Suppressor macrophage treated with lipopolysaccharide for 1 hour (primary cell): ENCODE measurements at regions not wholly inside any gene's neighbourhood (a gene's known extent, or its start where the extent isn't known, plus 50 kb on each side); places are given as distances from the start of the nearest gene placed in this dataset.
A peak's percentile ranks its signal among the peaks of the same experiment; 100 is the strongest.

ENCODE experiments used
- DNase-seq, 3 donors: peaks; one replicate each; pipeline ENCODE4 v3.0.0-alpha.2; 2020 to 2022

- DNase-seq: no peak
These were observed 163.3 kb upstream of the RAD23B start for GRCh38 chr9:107119735-107120134.

- DNase-seq: no peak
These were observed 159.7 kb upstream of the RAD23B start for GRCh38 chr9:107123389-107123788.

- no peak for DNase-seq
These were observed 155.5 kb upstream of the RAD23B start for GRCh38 chr9:107127608-107128007.

- no peak for DNase-seq
These were observed 151.8 kb upstream of the RAD23B start for GRCh38 chr9:107131108-107131799.

- no peak for DNase-seq
These were observed 146.8 kb upstream of the RAD23B start for GRCh38 chr9:107136296-107136695.

- DNase-seq: peak; percentile 57 to 70 (median 62)
These were observed 145.4 kb upstream of the RAD23B start for GRCh38 chr9:107137495-107138202.

GRCh38 chr9:107138261-107138992 is 144.7 kb upstream of the RAD23B start:
- peak in 1 of 3 donors; percentile 1 for DNase-seq

- DNase-seq: no peak
These were observed 141.1 kb upstream of the RAD23B start for GRCh38 chr9:107141967-107142366.

GRCh38 chr9:107142430-107142829 is 140.6 kb upstream of the RAD23B start:
- DNase-seq: no peak

GRCh38 chr9:107142896-107143603 is 140.0 kb upstream of the RAD23B start:
- DNase-seq: no peak

- no peak for DNase-seq
These were observed 138.6 kb upstream of the RAD23B start for GRCh38 chr9:107144475-107144874.

GRCh38 chr9:107147134-107147533 is 135.9 kb upstream of the RAD23B start:
- DNase-seq: no peak

- no peak for DNase-seq
These were observed 134.9 kb upstream of the RAD23B start for GRCh38 chr9:107148216-107148615.

GRCh38 chr9:107149756-107150155 is 133.3 kb upstream of the RAD23B start:
- DNase-seq: no peak

- DNase-seq: no peak
These were observed 129.7 kb upstream of the RAD23B start for GRCh38 chr9:107153336-107153735.

- DNase-seq: no peak
These were observed 128.8 kb upstream of the RAD23B start for GRCh38 chr9:107154291-107154690.

- DNase-seq: no peak
These were observed 128.3 kb upstream of the RAD23B start for GRCh38 chr9:107154766-107155165.

- no peak for DNase-seq
These were observed 127.7 kb upstream of the RAD23B start for GRCh38 chr9:107155244-107155817.

GRCh38 chr9:107158321-107158720 is 124.8 kb upstream of the RAD23B start:
- DNase-seq: no peak

GRCh38 chr9:107161338-107161737 is 121.7 kb upstream of the RAD23B start:
- no peak for DNase-seq

GRCh38 chr9:107163370-107163769 is 119.7 kb upstream of the RAD23B start:
- DNase-seq: no peak

- no peak for DNase-seq
These were observed 113.3 kb upstream of the RAD23B start for GRCh38 chr9:107169796-107170195.

- no peak for DNase-seq
These were observed 112.3 kb upstream of the RAD23B start for GRCh38 chr9:107170801-107171200.
